VCaP (cell line): ENCODE measurements at regions not wholly inside any gene's neighbourhood (a gene's known extent, or its start where the extent isn't known, plus 50 kb on each side); places are given as distances from the start of the nearest gene placed in this dataset.
"Not testable (repeated sequence)": the region's sequence is repeated elsewhere in the genome, so short reads cannot be mapped to it uniquely, and the experiment has no call there.

Source experiments
- H3K27ac ChIP-seq: fragments of 450-650 bp; 2 replicates; pipeline ENCODE4 v1.5.1; 2017
- TF ChIP-seq, protein P1 (sequence below): fragments of 450-650 bp; conservative IDR thresholded peaks from 2 replicates; pipeline ENCODE4 v1.5.1; 2017; ENCODE audit warnings: mild to moderate bottlenecking, moderate library complexity

DNA sequence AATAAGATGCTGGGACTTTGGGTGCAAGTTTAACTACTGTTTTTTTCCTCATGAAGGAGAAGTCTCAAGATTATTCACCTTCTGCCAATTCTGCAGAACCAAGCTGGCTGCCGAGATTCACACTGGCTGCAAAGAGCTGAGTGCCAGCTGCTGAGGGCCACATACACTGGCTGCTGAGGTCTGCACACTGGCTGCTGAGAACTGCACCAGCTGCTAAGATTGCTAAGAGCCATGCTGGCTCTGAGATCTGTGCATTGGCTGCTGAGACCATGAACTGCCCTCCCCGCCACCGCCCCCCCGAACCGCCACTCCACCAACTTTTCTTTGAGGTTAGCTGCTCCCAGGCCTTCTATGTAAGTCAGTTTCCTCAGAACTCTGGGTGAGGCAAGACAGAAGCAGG is 330.3 kb downstream of the CBLL2 start:
- TF ChIP-seq, protein P1, sequence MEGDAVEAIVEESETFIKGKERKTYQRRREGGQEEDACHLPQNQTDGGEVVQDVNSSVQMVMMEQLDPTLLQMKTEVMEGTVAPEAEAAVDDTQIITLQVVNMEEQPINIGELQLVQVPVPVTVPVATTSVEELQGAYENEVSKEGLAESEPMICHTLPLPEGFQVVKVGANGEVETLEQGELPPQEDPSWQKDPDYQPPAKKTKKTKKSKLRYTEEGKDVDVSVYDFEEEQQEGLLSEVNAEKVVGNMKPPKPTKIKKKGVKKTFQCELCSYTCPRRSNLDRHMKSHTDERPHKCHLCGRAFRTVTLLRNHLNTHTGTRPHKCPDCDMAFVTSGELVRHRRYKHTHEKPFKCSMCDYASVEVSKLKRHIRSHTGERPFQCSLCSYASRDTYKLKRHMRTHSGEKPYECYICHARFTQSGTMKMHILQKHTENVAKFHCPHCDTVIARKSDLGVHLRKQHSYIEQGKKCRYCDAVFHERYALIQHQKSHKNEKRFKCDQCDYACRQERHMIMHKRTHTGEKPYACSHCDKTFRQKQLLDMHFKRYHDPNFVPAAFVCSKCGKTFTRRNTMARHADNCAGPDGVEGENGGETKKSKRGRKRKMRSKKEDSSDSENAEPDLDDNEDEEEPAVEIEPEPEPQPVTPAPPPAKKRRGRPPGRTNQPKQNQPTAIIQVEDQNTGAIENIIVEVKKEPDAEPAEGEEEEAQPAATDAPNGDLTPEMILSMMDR, result no peak
- H3K27ac ChIP-seq, result no peak overlapping the region

DNA sequence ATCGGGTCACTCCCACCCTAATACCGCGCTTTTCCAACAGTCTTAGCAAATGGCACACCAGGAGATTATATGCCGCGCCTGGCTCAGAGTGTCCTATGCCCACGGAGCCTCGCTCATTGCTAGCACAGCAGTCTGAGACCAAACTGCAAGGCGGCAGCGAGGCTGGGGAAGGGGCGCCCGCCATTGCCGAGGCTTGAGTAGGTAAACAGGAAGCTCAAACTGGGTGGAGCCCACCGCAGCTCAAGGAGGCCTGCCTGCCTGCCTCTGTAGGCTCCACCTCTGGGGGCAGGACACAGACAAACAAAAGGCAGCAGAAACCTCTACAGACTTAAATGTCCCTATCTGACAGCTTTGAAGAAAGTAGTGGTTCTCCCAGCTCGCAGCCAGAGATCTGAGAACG is 336.7 kb downstream of the CBLL2 start:
- not testable (repeated sequence) for H3K27ac ChIP-seq

DNA sequence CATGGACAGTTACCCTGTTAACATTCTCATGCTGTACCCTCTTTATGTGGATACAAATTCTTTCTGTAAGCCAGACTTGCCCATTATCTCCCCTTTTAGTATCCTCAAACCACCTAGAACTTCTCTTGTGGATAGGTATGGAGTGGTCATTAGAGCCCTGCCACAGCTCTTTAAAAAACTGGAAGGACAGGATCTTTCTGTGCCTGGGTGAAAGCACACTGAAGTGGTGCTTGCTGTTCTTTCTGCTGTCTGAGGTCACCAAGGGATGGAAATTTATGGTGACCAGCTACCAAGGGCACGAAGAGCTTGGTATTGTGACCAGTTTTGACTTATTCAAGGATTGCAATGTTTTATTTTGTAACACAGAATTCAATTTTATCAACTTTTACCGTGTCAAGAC is 344.2 kb downstream of the CBLL2 start:
- H3K27ac ChIP-seq, result no peak overlapping the region
- TF ChIP-seq, protein P1, result no peak

DNA sequence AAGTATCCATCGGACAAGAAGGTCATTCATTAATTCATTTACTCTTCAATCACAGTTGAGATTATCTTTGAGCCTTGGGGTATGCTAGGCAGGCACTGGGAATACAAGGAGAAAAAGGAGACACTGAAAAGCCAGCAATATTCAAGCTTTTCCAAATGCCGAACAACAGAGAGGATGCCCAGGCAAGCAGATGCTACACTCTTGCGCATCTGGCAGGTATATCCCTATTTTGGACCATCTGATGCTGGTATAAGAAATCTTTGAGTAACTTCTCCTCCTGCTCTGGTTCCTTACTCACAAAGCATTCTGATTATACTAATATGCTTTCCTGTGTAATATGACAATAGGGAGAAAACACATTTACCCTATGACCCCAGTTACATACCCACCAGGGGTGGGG is 354.9 kb downstream of the CBLL2 start:
- TF ChIP-seq, protein P1, result no peak
- no peak overlapping the region for H3K27ac ChIP-seq

DNA sequence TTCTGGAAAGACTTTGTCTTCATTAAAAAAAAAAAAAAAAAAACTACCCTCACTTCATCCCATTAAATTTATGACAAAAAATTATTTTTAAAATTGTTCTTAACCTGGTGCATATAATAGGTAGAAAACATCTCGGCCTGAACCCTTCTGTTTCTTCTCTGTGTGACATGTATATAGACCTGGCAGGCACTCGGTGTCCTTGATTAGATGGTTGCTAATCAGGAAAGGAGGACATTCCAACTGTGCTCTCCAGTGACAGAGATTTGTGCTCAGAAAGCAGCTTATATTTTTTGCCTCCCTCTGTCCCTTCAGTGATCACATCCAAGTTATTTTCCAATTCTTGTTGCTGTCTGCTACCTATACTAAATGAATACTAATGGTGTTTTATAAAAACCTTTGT is 355.6 kb downstream of the CBLL2 start:
- H3K27ac ChIP-seq, result no peak overlapping the region
- TF ChIP-seq, protein P1, result no peak

DNA sequence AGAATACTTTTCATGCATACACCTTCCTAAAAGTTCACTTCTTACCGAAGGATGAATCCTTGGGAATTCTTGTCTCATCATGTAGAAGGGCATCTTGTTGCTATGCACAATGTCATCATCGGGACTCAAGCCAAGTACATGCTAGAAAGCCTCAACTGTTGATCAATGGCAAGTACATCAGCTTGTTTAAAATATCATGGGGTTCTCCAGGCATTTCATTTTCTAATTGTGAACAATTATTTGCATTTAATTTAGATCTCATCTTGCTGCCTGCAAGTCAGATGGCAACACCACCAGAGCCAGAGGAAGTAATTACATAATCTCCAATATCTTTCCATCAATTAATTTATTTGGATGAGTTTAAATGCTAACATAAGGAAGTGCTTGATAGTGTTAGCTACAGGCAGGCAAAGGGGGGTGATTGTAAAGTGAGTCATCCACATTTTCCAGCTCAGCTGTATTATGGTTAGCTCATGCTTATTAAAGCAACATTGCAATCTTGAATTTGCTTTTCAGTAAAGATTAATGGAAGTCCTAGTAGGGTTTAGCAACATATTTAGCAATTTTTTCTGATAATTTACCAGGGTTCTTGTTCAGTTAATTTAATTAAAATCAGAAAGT is 356.5 kb downstream of the CBLL2 start:
- H3K27ac ChIP-seq, result no peak overlapping the region
- TF ChIP-seq, protein P1, result no peak

DNA sequence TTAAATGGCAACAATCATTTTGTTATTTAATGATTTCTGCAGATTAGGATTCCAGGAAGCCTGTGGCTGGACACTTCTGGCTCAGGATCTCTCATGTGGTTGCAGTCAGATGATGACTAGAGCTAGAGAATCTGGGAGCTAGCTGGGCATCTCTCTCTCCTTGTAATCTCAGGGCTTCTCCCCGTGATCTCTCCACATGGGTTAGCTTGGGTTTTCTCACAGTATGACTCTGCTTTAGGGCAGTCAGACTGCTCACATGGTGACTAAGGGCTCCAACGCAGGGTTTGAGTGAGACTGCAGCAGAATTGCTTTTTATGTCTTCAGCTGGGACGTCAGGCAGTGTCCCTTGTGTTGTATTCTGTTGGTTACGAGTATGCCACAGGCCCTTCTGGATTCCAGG is 361.4 kb downstream of the CBLL2 start:
- TF ChIP-seq, protein P1, result no peak
- no peak overlapping the region for H3K27ac ChIP-seq

DNA sequence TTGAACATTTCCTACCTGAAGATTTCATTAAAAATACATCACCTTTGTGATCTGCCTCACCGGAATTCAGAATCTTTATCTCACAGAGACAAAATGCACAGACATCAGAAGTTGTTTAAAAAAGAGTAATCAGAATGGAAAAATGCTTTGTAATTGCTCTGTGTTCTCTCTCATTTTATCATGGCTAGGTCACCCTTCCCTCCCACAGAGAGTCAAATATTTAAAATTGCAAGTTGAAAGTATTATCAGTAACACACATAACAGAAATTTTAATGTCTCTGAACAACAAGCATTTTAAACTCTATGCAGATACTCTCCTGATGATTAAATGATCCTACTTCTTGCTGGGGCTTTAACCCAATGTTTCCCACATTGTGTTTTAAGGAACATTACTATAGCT is 362.0 kb downstream of the CBLL2 start:
- no peak overlapping the region for H3K27ac ChIP-seq
- TF ChIP-seq, protein P1, result no peak
